SK-N-SH (cell line): ENCODE measurements at regions not wholly inside any gene's neighbourhood (a gene's known extent, or its start where the extent isn't known, plus 50 kb on each side); places are given as distances from the start of the nearest gene placed in this dataset.

Experiments used
- CTCF ChIP-seq: fragments of 200-600 bp; sonication (generic); IDR thresholded peaks from 2 replicates; pipeline ENCODE4 v1.6.1; 2017; ENCODE audit warnings: antibody characterized with exemption, mild to moderate bottlenecking, moderate library complexity
- EP300 ChIP-seq, 2 experiments: IDR thresholded peaks; 2 replicates each; pipeline versions ENCODE4 v1.4.0 to v1.6.1; 2012; ENCODE audit warnings: borderline replicate concordance in 1 of 2, low read depth in 1 of 2, low read length in 1 of 2
- FOSL2 ChIP-seq: IDR thresholded peaks from 2 replicates; pipeline ENCODE4 v1.4.0; 2012; ENCODE audit warnings: low read depth, mild to moderate bottlenecking, moderate library complexity, borderline replicate concordance
- GABPA ChIP-seq: IDR thresholded peaks from 2 replicates; pipeline ENCODE4 v1.4.0; 2012; ENCODE audit warnings: low read depth, mild to moderate bottlenecking
- REST ChIP-seq: IDR thresholded peaks from 2 replicates; pipeline ENCODE4 v1.6.1; 2012; ENCODE audit warnings: mild to moderate bottlenecking, low read depth, low read length, moderate library complexity
- SIN3A ChIP-seq: IDR thresholded peaks from 2 replicates; pipeline ENCODE4 v1.6.1; 2012; ENCODE audit warnings: low read depth, mild to moderate bottlenecking, low read length, moderate library complexity, borderline replicate concordance

GRCh38 chr15:31151301-31152233 is 50.0 kb upstream of the TRPM1 start:
- TF ChIP-seq CTCF (no peak), FOSL2 (no peak), REST (no peak), EP300 (IDR thresholded peaks at IDR 0.05; ENCODE audit: borderline replicate concordance in 1 of 2, low read depth in 1 of 2, low read length in 1 of 2) (no peak), SIN3A (no peak), GABPA (no peak)
